ENCODE measurements at regions not wholly inside any gene's neighbourhood (a gene's known extent, or its start where the extent isn't known, plus 50 kb on each side); places are given as distances from the start of the nearest gene placed in this dataset.
"Not testable (repeated sequence)": the region's sequence is repeated elsewhere in the genome, so short reads cannot be mapped to it uniquely, and the experiment has no call there.

GRCh38 chr15:54749461-54749860, 447.3 kb downstream of the RSL24D1 start:
- not testable (repeated sequence) for DNase-seq (ENCODE audit: low spot score)

GRCh38 chr15:54722342-54722986, 474.3 kb downstream of the RSL24D1 start:
- DNase-seq (ENCODE audit: low spot score) = no peak

GRCh38 chr15:54719325-54719724, 477.4 kb downstream of the RSL24D1 start:
- DNase-seq (ENCODE audit: low spot score) = no peak

GRCh38 chr15:54707805-54708752, 488.7 kb downstream of the RSL24D1 start:
- DNase-seq (ENCODE audit: low spot score) = no peak

- DNase-seq (ENCODE audit: low spot score) = no peak
Measured at GRCh38 chr15:54687628-54688027, 509.1 kb downstream of the RSL24D1 start.
